ENCODE measurements at regions not wholly inside any gene's neighbourhood (a gene's known extent, or its start where the extent isn't known, plus 50 kb on each side); places are given as distances from the start of the nearest gene placed in this dataset.

DNA sequence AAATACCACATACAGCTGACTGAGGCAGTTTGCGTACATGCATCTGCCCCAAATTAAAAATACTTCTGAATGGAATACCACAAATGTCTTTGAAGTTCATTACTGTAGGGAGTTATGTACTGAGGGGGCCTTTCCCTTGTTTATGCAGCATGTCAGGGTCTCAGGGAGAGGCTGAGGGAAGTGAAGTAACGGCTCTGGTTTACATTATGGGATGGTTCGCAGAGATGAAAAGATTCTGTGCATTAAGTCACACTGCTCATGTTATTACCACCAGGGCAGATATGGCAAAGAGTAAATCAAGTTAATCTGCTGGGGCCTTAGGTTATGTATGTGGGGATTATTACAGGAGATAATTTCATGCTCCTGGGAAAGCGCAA, 385.9 kb upstream of the RND3 start:
- Histone ChIP-seq H3K36me3 (ENCODE audit: control insufficient read depth in 4 of 4, insufficient read depth in 4 of 4, low read length in 4 of 4) (no peaks in the 10 kb centered on the region), H3K27ac (ENCODE audit: low read depth in 1 of 2, low read length in 1 of 2) (no peak overlapping the region), H3K9ac (ENCODE audit: insufficient read depth in 1 of 2, low read length in 2 of 2) (no peak overlapping the region), H3K9me3 (ENCODE audit: control insufficient read depth in 4 of 4, insufficient read depth in 3 of 4, low read length in 3 of 4) (no peaks in the 10 kb centered on the region), H3K4me3 (no peak overlapping the region), H3K27me3 (ENCODE audit: control insufficient read depth in 3 of 3, insufficient read depth in 3 of 3, low read length in 2 of 3) (no peaks in the 10 kb centered on the region), H3K4me1 (ENCODE audit: control insufficient read depth in 5 of 5, insufficient read depth in 5 of 5, low read length in 5 of 5) (peaks cover 0 to 51% (median 14%) of the 10 kb centered on the region in 5 donors)
- no peak for ATAC-seq (ENCODE audit: insufficient read depth, low FRiP score)
- DNase-seq = peak in 2 of 3 donors; percentile 70 to 73
- TF ChIP-seq, protein P1, sequence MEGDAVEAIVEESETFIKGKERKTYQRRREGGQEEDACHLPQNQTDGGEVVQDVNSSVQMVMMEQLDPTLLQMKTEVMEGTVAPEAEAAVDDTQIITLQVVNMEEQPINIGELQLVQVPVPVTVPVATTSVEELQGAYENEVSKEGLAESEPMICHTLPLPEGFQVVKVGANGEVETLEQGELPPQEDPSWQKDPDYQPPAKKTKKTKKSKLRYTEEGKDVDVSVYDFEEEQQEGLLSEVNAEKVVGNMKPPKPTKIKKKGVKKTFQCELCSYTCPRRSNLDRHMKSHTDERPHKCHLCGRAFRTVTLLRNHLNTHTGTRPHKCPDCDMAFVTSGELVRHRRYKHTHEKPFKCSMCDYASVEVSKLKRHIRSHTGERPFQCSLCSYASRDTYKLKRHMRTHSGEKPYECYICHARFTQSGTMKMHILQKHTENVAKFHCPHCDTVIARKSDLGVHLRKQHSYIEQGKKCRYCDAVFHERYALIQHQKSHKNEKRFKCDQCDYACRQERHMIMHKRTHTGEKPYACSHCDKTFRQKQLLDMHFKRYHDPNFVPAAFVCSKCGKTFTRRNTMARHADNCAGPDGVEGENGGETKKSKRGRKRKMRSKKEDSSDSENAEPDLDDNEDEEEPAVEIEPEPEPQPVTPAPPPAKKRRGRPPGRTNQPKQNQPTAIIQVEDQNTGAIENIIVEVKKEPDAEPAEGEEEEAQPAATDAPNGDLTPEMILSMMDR (IDR thresholded peaks at IDR 0.05; ENCODE audit: control extremely low read depth, extremely low read depth) = no peak
- WGBS, 2 donors = 71 to 72% methylated on average over 4 of the region's 4 CpGs

DNA sequence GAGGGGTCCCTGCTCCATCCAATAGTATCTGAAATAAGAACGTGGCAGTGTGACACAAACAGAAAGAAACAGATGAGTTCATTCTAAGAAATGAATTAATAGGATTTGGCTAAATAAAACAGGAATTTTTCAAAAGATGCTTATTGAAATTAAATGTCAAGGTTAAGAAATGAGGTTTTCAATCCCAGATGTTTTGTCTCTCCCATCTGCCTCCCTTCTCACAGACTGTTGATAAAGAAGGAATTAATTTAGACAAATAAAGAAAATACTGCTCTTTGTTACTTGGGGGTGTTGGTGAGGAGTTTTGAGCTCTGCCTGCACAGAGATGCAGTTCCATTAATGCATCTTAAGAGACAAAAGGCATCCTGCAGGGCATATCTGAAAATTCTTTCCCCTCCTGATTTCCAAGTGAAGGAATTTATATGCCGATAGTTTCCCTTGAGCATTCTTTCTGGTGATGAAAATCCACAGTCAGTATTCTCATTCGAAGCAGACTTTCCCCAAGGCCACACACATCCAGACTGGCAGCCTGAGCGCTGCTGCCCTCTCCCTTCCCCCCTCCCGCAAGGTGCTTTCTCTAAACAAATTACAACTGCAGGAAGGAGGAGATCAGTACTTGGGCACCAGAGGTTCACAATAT, 385.4 kb upstream of the RND3 start:
- ATAC-seq (ENCODE audit: insufficient read depth, low FRiP score) (no peak), DNase-seq (peak; percentile 65 to 86 (median 83))
- no peak overlapping the region for H3K27ac ChIP-seq (ENCODE audit: low read depth in 1 of 2, low read length in 1 of 2)
- H3K4me3 ChIP-seq = no peak overlapping the region
- no peaks in the 10 kb centered on the region for H3K27me3 ChIP-seq (ENCODE audit: control insufficient read depth in 3 of 3, insufficient read depth in 3 of 3, low read length in 2 of 3)
- peaks cover 0 to 51% (median 14%) of the 10 kb centered on the region in 5 donors for H3K4me1 ChIP-seq (ENCODE audit: control insufficient read depth in 5 of 5, insufficient read depth in 5 of 5, low read length in 5 of 5)
- no peak overlapping the region for H3K9ac ChIP-seq (ENCODE audit: insufficient read depth in 1 of 2, low read length in 2 of 2)
- H3K36me3 ChIP-seq (ENCODE audit: control insufficient read depth in 4 of 4, insufficient read depth in 4 of 4, low read length in 4 of 4) = no peaks in the 10 kb centered on the region
- H3K9me3 ChIP-seq (ENCODE audit: control insufficient read depth in 4 of 4, insufficient read depth in 3 of 4, low read length in 3 of 4) = no peaks in the 10 kb centered on the region
- 39 to 45% methylated on average over 5 of the region's 5 CpGs for WGBS, 2 donors
- TF ChIP-seq, protein P1 (IDR thresholded peaks at IDR 0.05; ENCODE audit: control extremely low read depth, extremely low read depth) = no peak

DNA sequence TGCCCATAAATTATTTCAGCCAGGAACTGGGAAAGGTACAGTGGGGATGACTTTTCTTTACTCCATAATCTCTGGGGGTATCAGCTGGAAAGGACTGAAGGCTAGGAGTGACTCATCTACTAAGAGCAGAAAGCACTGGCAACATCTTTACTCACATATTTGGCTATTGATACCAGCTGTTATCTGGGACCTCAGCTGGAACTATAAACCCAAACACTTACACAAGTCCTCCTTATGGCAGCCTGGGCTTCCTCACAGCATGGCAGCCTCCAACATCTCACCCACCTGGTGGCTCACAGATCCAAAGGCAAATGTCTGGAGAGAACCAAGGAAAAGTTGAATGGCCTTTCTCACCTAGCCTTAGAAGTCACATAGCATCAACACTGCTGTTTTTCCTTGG, 379.0 kb upstream of the RND3 start:
- Histone ChIP-seq H3K27me3 (ENCODE audit: control insufficient read depth in 3 of 3, insufficient read depth in 3 of 3, low read length in 2 of 3) (no peaks in the 10 kb centered on the region), H3K9me3 (ENCODE audit: control insufficient read depth in 4 of 4, insufficient read depth in 3 of 4, low read length in 3 of 4) (peaks cover 0 to 4% (median 0%) of the 10 kb centered on the region in 4 donors), H3K36me3 (ENCODE audit: control insufficient read depth in 4 of 4, insufficient read depth in 4 of 4, low read length in 4 of 4) (no peaks in the 10 kb centered on the region), H3K4me1 (ENCODE audit: control insufficient read depth in 5 of 5, insufficient read depth in 5 of 5, low read length in 5 of 5) (no peaks in the 10 kb centered on the region), H3K27ac (ENCODE audit: low read depth in 1 of 2, low read length in 1 of 2) (no peak overlapping the region), H3K9ac (ENCODE audit: insufficient read depth in 1 of 2, low read length in 2 of 2) (no peak overlapping the region), H3K4me3 (no peak overlapping the region)
- ATAC-seq (ENCODE audit: insufficient read depth, low FRiP score) = no peak
- no peak for DNase-seq
- TF ChIP-seq, protein P1 (IDR thresholded peaks at IDR 0.05; ENCODE audit: control extremely low read depth, extremely low read depth) = no peak

DNA sequence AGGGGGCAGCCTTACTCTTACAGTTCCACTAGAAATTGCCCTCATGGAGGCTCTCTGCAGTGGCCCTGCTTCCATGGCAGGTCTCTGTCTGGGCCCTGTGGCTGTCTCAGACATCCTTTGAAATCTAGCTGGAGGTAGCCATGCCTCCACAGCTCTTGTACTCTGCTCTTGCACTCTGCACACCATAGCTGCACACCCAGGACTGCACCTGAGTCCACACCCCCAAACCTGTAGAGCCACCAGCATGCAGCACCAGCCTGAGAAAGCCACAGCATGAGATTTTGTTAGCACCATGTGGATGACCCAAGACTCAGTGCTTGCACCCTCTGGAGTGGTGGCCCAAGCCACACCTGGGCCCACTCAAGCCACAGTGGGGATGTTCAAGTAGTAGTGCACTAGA, 376.2 kb upstream of the RND3 start:
- H3K27ac ChIP-seq (ENCODE audit: low read depth in 1 of 2, low read length in 1 of 2) = no peak overlapping the region
- H3K27me3 ChIP-seq (ENCODE audit: control insufficient read depth in 3 of 3, insufficient read depth in 3 of 3, low read length in 2 of 3) = no peaks in the 10 kb centered on the region
- no peak overlapping the region for H3K9ac ChIP-seq (ENCODE audit: insufficient read depth in 1 of 2, low read length in 2 of 2)
- TF ChIP-seq, protein P1 (IDR thresholded peaks at IDR 0.05; ENCODE audit: control extremely low read depth, extremely low read depth) = no peak
- peaks cover 0 to 4% (median 0%) of the 10 kb centered on the region in 4 donors for H3K9me3 ChIP-seq (ENCODE audit: control insufficient read depth in 4 of 4, insufficient read depth in 3 of 4, low read length in 3 of 4)
- H3K4me3 ChIP-seq = no peak overlapping the region
- no peaks in the 10 kb centered on the region for H3K4me1 ChIP-seq (ENCODE audit: control insufficient read depth in 5 of 5, insufficient read depth in 5 of 5, low read length in 5 of 5)
- ATAC-seq (ENCODE audit: insufficient read depth, low FRiP score) (no peak), DNase-seq (no peak)
- no peaks in the 10 kb centered on the region for H3K36me3 ChIP-seq (ENCODE audit: control insufficient read depth in 4 of 4, insufficient read depth in 4 of 4, low read length in 4 of 4)

Measured in lung (tissue), 11 donors.